Effector memory CD8-positive, alpha-beta T cell (primary cell): ENCODE measurements at regions not wholly inside any gene's neighbourhood (a gene's known extent, or its start where the extent isn't known, plus 50 kb on each side); places are given as distances from the start of the nearest gene placed in this dataset.

Experiments
- ATAC-seq: fragments of 150-1000 bp; cut with Tn5 transposase; replicated peaks from 2 replicates; pipeline ENCODE4 v1.10.0; 2021; ENCODE audit warnings: mild to moderate bottlenecking, moderate library complexity
- DNase-seq, 3 experiments: peaks; one replicate each; pipeline ENCODE4 v3.0.0; 2021
- H3K27ac Mint-ChIP-seq, 2 donors: one replicate each; pipeline ENCODE4 v1.8.0; 2022; ENCODE audit warnings: mild to moderate bottlenecking in 2 of 2, mixed read lengths in 2 of 2, moderate library complexity in 2 of 2
- H3K27me3 Mint-ChIP-seq, 2 donors: one replicate each; pipeline ENCODE4 v1.8.0; 2022; ENCODE audit warnings: mixed read lengths in 2 of 2
- H3K36me3 Mint-ChIP-seq: one replicate; pipeline ENCODE4 v1.8.0; 2022; ENCODE audit warnings: mild to moderate bottlenecking, moderate library complexity, mixed read lengths; ENCODE audit not compliant: insufficient read depth
- H3K4me1 Mint-ChIP-seq, 2 donors: one replicate each; pipeline ENCODE4 v1.8.0; 2022; ENCODE audit warnings: low read depth in 2 of 2, mixed read lengths in 2 of 2
- H3K4me3 Mint-ChIP-seq, 2 donors: one replicate each; pipeline ENCODE4 v1.8.0; 2022; ENCODE audit warnings: mild to moderate bottlenecking in 2 of 2, mixed read lengths in 2 of 2, moderate library complexity in 2 of 2
- H3K9me3 Mint-ChIP-seq, 2 donors: one replicate each; pipeline ENCODE4 v1.8.0; 2022; ENCODE audit warnings: mixed read lengths in 2 of 2

- Mint-ChIP-seq H3K27me3 (peaks cover 18 to 37% of the 10 kb centered on the region in 2 donors), H3K36me3 (no peaks in the 10 kb centered on the region), H3K4me1 (no peaks in the 10 kb centered on the region), H3K9me3 (no peaks in the 10 kb centered on the region), H3K4me3 (no peak overlapping the region), H3K27ac (no peak overlapping the region)
- DNase-seq, result no peak
- no peak for ATAC-seq
Observed at GRCh38 chr11:87417951-87418350, 380.2 kb downstream of the TMEM135 start.

- ATAC-seq (no peak), DNase-seq (no peak)
- Mint-ChIP-seq H3K36me3 (no peaks in the 10 kb centered on the region), H3K27ac (no peak overlapping the region), H3K27me3 (peaks cover 7 to 23% of the 10 kb centered on the region in 2 donors), H3K4me1 (no peaks in the 10 kb centered on the region), H3K4me3 (no peak overlapping the region), H3K9me3 (peaks cover 0 to 12% of the 10 kb centered on the region in 2 donors)
Observed at GRCh38 chr11:87405843-87406242, 368.1 kb downstream of the TMEM135 start.

- DNase-seq (no peak), ATAC-seq (no peak)
- Mint-ChIP-seq H3K9me3 (peaks cover 0 to 12% of the 10 kb centered on the region in 2 donors), H3K4me1 (no peaks in the 10 kb centered on the region), H3K36me3 (no peaks in the 10 kb centered on the region), H3K27ac (no peak overlapping the region), H3K27me3 (peaks cover 6 to 23% of the 10 kb centered on the region in 2 donors), H3K4me3 (no peak overlapping the region)
Observed at GRCh38 chr11:87405356-87405755, 367.6 kb downstream of the TMEM135 start.

GRCh38 chr11:87401653-87402052, 363.9 kb downstream of the TMEM135 start:
- Mint-ChIP-seq H3K27me3 (peaks cover 11% of the 10 kb centered on the region in 2 donors), H3K4me3 (no peak overlapping the region), H3K4me1 (no peaks in the 10 kb centered on the region), H3K9me3 (peaks cover 0 to 12% of the 10 kb centered on the region in 2 donors), H3K36me3 (no peaks in the 10 kb centered on the region), H3K27ac (no peak overlapping the region)
- no peak for ATAC-seq
- DNase-seq, result no peak

- Mint-ChIP-seq H3K27ac (no peak overlapping the region), H3K27me3 (peaks cover 0 to 5% of the 10 kb centered on the region in 2 donors), H3K36me3 (no peaks in the 10 kb centered on the region), H3K4me1 (no peaks in the 10 kb centered on the region), H3K4me3 (no peak overlapping the region), H3K9me3 (peaks cover 0 to 3% of the 10 kb centered on the region in 2 donors)
- no peak for DNase-seq
- no peak for ATAC-seq
Observed at GRCh38 chr11:87399341-87399740, 361.6 kb downstream of the TMEM135 start.

GRCh38 chr11:87398931-87399330, 361.2 kb downstream of the TMEM135 start:
- no peak for ATAC-seq
- no peaks in the 10 kb centered on the region for H3K4me1 Mint-ChIP-seq
- no peaks in the 10 kb centered on the region for H3K36me3 Mint-ChIP-seq
- H3K9me3 Mint-ChIP-seq, result no peaks in the 10 kb centered on the region
- H3K27me3 Mint-ChIP-seq, result peaks cover 0 to 5% of the 10 kb centered on the region in 2 donors
- DNase-seq, result no peak
- no peak overlapping the region for H3K4me3 Mint-ChIP-seq
- H3K27ac Mint-ChIP-seq, result no peak overlapping the region

GRCh38 chr11:87397011-87397865, 359.5 kb downstream of the TMEM135 start:
- no peaks in the 10 kb centered on the region for H3K9me3 Mint-ChIP-seq
- ATAC-seq, result no peak
- H3K27ac Mint-ChIP-seq, result no peak overlapping the region
- H3K27me3 Mint-ChIP-seq, result peaks cover 0 to 5% of the 10 kb centered on the region in 2 donors
- H3K36me3 Mint-ChIP-seq, result no peaks in the 10 kb centered on the region
- H3K4me3 Mint-ChIP-seq, result no peak overlapping the region
- no peaks in the 10 kb centered on the region for H3K4me1 Mint-ChIP-seq
- DNase-seq, result no peak

GRCh38 chr11:87394924-87395323, 357.2 kb downstream of the TMEM135 start:
- no peaks in the 10 kb centered on the region for H3K9me3 Mint-ChIP-seq
- H3K27ac Mint-ChIP-seq, result no peak overlapping the region
- H3K27me3 Mint-ChIP-seq, result peaks cover 0 to 5% of the 10 kb centered on the region in 2 donors
- H3K4me3 Mint-ChIP-seq, result no peak overlapping the region
- DNase-seq (no peak), ATAC-seq (no peak)
- no peaks in the 10 kb centered on the region for H3K4me1 Mint-ChIP-seq
- H3K36me3 Mint-ChIP-seq, result no peaks in the 10 kb centered on the region

- DNase-seq (no peak), ATAC-seq (no peak)
- H3K27me3 Mint-ChIP-seq, result peaks cover 8 to 9% of the 10 kb centered on the region in 2 donors
- H3K36me3 Mint-ChIP-seq, result no peaks in the 10 kb centered on the region
- peaks cover 2 to 12% of the 10 kb centered on the region in 2 donors for H3K9me3 Mint-ChIP-seq
- no peaks in the 10 kb centered on the region for H3K4me1 Mint-ChIP-seq
- H3K27ac Mint-ChIP-seq, result no peak overlapping the region
- H3K4me3 Mint-ChIP-seq, result no peak overlapping the region
Observed at GRCh38 chr11:87392665-87393064, 354.9 kb downstream of the TMEM135 start.

- Mint-ChIP-seq H3K4me1 (no peaks in the 10 kb centered on the region), H3K27ac (no peak overlapping the region), H3K36me3 (no peaks in the 10 kb centered on the region), H3K9me3 (peaks cover 2 to 15% of the 10 kb centered on the region in 2 donors), H3K4me3 (no peak overlapping the region), H3K27me3 (peaks cover 6 to 13% of the 10 kb centered on the region in 2 donors)
- no peak for DNase-seq
- ATAC-seq, result no peak
Observed at GRCh38 chr11:87391496-87391895, 353.8 kb downstream of the TMEM135 start.

- H3K27ac Mint-ChIP-seq, result no peak overlapping the region
- H3K27me3 Mint-ChIP-seq, result peaks cover 13 to 29% of the 10 kb centered on the region in 2 donors
- no peak overlapping the region for H3K4me3 Mint-ChIP-seq
- DNase-seq (no peak), ATAC-seq (no peak)
- peaks cover 2 to 15% of the 10 kb centered on the region in 2 donors for H3K9me3 Mint-ChIP-seq
- no peaks in the 10 kb centered on the region for H3K36me3 Mint-ChIP-seq
- H3K4me1 Mint-ChIP-seq, result no peaks in the 10 kb centered on the region
Observed at GRCh38 chr11:87384078-87384729, 346.5 kb downstream of the TMEM135 start.

GRCh38 chr11:87374038-87374807, 336.5 kb downstream of the TMEM135 start:
- H3K4me1 Mint-ChIP-seq, result no peaks in the 10 kb centered on the region
- no peaks in the 10 kb centered on the region for H3K9me3 Mint-ChIP-seq

More at GRCh38 chr11:87374038-87374807, 336.5 kb downstream of the TMEM135 start:
- no peak for DNase-seq
- ATAC-seq, result no peak
- no peaks in the 10 kb centered on the region for H3K36me3 Mint-ChIP-seq
- H3K27ac Mint-ChIP-seq, result no peak overlapping the region
- H3K27me3 Mint-ChIP-seq, result peaks cover 37 to 46% of the 10 kb centered on the region in 2 donors
- no peak overlapping the region for H3K4me3 Mint-ChIP-seq
